HG03342 (cell line): ENCODE measurements at regions not wholly inside any gene's neighbourhood (a gene's known extent, or its start where the extent isn't known, plus 50 kb on each side); places are given as distances from the start of the nearest gene placed in this dataset.
A peak's percentile ranks its signal among the peaks of the same experiment; 100 is the strongest.

Experiments used
- ATAC-seq: cut with Tn5 transposase; IDR thresholded peaks from one replicate; pipeline ENCODE4 v1.9.1; 2021; ENCODE audit warnings: mild to moderate bottlenecking, moderate library complexity; ENCODE audit not compliant: unreplicated experiment

DNA sequence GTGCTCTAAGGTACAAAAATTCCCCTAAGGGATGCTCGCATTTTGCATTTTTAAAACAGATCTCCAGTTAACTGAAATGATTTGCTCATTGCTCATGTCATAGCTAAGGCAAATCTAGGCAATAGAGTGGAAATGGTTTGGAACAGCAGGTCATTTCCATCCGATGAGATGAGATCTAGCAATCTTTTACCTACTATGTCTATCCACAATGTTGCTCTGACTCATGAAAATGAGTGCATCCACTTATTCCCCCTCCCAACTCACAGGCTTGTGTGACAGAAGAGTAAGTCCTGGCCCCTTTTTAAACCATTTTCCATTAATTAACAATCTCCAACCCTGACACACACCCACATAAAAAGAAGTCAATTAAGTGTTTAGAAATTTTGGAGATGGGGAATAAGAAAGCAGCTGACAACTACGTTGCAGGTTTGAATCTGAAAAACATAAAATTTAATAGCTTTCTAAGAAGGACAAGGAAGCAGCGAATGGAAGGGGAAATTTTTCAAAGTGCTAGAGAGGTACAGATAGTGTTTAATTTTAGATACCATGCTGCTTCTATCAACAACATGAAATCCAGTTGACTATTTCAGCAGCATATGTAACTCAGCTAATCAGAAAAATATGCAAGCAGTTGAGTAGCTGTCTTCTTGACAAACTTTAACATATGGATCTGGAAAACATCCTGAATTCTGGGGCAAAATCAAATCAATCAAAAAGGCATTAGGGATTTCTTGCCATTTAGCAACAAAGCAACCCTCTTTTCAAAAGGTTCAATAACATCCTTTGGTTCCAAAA, 112.0 kb downstream of the TMCO5A start:
- ATAC-seq = no peak

- peak; percentile 72 for ATAC-seq
Observed at GRCh38 chr15:38048001-38048455, 113.6 kb downstream of the TMCO5A start.

DNA sequence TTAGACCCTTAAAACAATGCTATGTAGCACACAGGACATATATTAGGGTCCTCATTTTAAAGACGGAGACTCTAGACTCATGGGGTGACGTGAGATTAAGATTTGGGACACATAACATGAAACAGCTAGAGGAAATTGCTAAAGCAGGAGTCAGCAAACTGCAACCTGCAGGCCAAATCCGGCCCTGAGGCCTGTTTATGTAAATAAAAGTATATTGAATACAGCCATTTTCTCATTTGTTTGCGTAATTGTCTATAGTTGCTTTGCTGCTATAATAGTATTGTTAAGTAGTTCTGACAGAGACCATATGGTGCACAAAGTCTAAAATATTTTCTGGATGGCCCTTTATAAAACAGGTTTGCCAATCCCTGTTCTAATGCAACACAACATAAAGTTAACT, 115.5 kb downstream of the TMCO5A start:
- ATAC-seq = no peak

- no peak for ATAC-seq
Observed at GRCh38 chr15:38050529-38051448, 116.3 kb downstream of the TMCO5A start.

GRCh38 chr15:38053205-38053604, 118.8 kb downstream of the TMCO5A start:
- ATAC-seq = no peak

GRCh38 chr15:38053776-38054175, 119.3 kb downstream of the TMCO5A start:
- no peak for ATAC-seq

DNA sequence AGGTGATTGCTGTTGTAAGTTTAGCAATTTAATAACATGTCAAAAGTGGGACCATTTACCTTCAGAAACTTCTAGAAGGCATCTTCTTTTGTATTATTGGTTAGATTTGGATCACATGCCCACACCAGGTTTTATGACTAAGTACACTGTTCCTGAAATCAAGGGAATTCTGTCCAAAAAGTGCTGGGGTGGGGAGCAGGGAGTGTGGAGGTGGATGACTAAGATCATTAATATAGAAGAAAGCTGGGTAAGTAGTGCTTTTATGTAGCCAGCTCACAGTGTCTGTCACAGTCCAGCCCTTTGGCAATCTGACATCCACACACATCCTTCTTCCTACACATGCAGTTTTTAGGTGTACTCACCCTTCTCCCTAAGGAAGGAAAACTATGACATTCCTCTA, 120.0 kb downstream of the TMCO5A start:
- no peak for ATAC-seq

- no peak for ATAC-seq
Observed at GRCh38 chr15:38058596-38059075, 124.2 kb downstream of the TMCO5A start.

DNA sequence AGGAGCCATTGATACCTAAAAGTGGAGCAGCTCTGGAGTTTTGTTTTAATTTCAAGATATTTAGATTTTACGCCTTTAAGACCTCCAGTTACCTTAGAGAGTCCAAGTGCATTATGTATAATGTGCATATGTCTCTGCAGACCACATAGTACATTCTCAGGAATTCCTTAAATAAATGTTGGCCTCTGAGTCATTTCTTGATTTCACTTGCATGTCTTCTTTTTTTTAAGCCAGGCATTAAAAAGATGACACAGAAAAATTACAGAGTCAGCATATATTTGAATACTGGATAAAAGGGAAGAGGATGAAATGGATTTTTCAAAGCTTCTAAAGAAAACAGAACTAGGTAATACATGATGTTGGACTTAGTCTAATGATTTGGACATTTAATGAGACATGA, 125.2 kb downstream of the TMCO5A start:
- ATAC-seq = no peak

DNA sequence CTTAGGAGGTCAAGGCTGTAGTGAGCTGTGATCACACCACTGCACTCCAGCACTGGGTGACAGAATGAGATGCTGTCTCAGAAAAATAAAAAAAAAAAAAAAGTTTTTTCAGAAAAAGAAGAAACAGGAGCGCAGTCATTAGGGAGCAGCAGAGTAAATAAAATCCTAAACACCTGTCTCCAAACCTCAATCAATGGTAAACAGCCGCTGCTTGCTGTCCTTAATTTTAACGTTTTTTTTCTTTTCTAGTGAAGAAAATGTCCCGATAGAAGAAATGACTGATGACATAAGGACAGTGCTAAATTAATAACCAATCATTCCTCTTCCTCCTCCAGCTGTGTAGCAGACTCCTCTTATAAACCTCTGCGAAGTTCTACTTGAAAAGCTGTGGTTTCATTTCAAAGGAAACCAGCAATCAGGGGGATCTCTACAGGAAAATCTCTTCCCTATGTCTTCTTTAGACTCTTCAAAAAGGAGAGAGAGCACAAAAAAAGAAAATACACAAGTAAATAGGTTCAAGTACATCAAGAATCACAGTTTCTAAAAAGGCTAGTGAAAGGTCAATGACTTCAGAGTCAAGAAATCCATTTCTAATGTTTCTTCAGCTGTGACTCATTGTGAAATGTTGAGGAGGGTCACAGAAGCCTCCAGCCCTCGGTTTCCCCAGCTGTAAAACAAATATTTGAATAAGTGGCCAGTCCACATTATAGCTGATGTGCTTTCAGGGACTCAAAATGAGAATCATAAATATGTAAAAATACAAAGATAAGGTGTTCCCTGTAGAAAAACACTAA, 127.6 kb downstream of the TMCO5A start:
- no peak for ATAC-seq

DNA sequence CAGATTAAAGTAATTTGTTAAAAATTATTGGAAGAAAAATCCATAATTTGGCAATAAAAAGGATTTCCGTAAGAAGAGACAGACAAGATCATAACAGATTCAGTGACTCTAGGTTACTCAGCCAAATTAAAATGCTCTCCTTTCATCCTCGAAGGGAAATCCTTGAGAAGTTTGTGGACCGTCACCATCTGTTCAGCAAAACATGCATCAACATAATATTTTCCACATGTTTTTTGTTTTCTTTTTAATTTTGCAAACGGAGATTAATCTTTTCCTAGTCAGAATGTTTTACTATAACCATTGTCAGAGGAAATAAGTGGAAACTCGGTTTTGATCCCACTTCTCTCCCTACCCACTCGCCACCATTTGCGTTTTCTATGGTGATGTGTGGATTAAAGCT, 128.3 kb downstream of the TMCO5A start:
- ATAC-seq = no peak

GRCh38 chr15:38065721-38066345, 131.4 kb downstream of the TMCO5A start:
- no peak for ATAC-seq

DNA sequence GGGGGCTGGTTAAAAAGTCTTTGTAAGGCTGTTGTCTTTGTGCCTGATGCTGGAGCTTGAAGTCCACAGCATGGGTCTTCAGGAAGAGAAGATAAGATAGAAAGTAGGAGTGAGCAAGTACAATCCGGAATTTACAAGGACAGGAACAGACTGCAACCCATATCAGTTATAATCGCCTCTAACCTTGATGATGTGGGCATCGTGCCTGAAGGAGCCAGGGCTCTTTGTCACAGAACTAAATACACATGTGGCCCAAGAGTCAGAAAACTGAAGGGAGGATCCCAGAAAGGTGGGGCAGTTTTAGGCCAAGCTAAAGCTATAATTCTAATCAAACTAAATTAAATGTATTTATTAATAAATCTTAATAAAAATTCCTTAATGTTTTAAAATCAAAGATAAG, 132.2 kb downstream of the TMCO5A start:
- no peak for ATAC-seq

- peak; percentile 88 for ATAC-seq
Observed at GRCh38 chr15:38068626-38069391, 134.4 kb downstream of the TMCO5A start.

GRCh38 chr15:38069511-38070011, 135.1 kb downstream of the TMCO5A start:
- peak; percentile 30 for ATAC-seq

GRCh38 chr15:38070778-38071177, 136.3 kb downstream of the TMCO5A start:
- ATAC-seq = no peak

DNA sequence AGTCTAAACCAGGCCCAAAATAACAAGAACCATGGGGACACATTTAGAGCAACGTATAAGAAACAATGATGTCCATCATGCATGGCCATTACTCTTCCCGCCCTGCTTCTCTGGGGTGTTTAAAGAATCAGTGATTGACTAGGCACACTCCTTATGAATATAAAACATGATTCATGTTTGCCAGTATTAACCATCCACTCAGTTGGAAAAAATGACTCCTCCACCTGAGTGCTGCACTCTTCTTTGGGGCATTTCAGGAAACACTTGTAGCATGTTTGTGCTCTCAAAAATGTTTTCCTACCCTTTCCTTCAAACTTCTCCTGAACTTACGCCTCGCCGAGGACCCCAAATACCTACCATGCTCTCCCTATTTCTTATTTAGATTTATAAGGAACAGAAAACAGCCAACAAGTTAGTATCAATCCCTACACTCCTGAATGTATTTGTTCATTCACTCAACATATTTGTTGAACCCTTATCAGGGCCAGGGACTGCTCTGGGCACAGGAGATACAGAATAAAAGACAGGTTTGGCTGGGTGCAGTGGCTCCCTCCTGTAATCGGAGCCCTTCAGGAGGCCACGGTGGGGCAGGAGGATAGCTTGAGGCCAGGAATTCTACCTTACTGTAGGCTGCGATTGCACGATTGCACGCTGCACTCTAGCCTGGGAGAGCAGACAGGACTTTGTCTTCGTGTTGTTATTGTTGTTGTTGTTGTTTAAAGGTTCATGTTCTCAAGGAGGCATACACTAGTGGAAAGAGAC, 137.0 kb downstream of the TMCO5A start:
- no peak for ATAC-seq

DNA sequence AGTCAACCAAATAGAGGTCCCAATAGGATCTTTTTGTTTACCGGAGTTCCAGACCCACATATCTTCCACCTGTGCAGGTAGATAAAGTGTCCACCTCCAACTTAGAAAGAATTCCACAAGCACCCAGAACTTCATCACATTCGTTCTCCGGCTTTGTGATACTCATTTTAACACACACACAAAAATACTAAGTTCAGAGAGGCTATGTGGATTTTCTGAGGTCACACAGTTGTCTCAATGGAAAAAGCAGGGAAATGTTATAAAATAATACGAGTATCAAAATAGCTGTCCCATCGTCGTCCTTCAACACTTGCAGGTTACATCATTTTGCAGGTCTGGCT, 137.5 kb downstream of the TMCO5A start:
- no peak for ATAC-seq
